Keratinocyte (primary cell): ENCODE measurements at regions not wholly inside any gene's neighbourhood (a gene's known extent, or its start where the extent isn't known, plus 50 kb on each side); places are given as distances from the start of the nearest gene placed in this dataset.

Source experiments
- DNase-seq: peaks from one replicate; pipeline ENCODE4 v3.0.0-alpha.2; 2011; ENCODE audit warnings: low read depth, missing footprints, low spot score
- FAIRE-seq: peaks from 2 replicates; lab custom pipeline; 2011; peaks lifted over from hg19 to GRCh38; lab: Jason Lieb, UNC
- H2AFZ ChIP-seq: 2 replicates; pipeline ENCODE4 v1.6.0; 2012; ENCODE audit warnings: low read length, control low read depth, inconsistent platforms; ENCODE audit not compliant: control insufficient read depth
- H3K27ac ChIP-seq: 2 replicates; pipeline ENCODE4 v1.5.1; 2011; ENCODE audit warnings: low read length; ENCODE audit not compliant: control insufficient read depth, insufficient read depth
- H3K27me3 ChIP-seq: 3 replicates; pipeline ENCODE4 v1.6.0; 2011; ENCODE audit warnings: low read length; ENCODE audit not compliant: control insufficient read depth, insufficient read depth; ENCODE audit errors: extremely low read depth
- H3K36me3 ChIP-seq, 2 experiments: 2 replicates in 1 of 2; 3 replicates in 1 of 2; pipeline ENCODE4 v1.5.1; 2011; ENCODE audit warnings: low read length in 2 of 2, mild to moderate bottlenecking in 1 of 2; ENCODE audit not compliant: control insufficient read depth in 2 of 2, insufficient read depth in 2 of 2; ENCODE audit errors: extremely low read depth in 1 of 2
- H3K4me1 ChIP-seq: 3 replicates; pipeline ENCODE4 v1.5.1; 2011; ENCODE audit warnings: low read length; ENCODE audit not compliant: control insufficient read depth, insufficient read depth; ENCODE audit errors: extremely low read depth
- H3K4me2 ChIP-seq: 3 replicates; pipeline ENCODE4 v1.6.0; 2011; ENCODE audit warnings: low read depth, low read length; ENCODE audit not compliant: control insufficient read depth, insufficient read depth; ENCODE audit errors: extremely low read depth
- H3K4me3 ChIP-seq, 3 experiments: fragments of 200-600 bp in 1 of 3; sonication (generic) in 1 of 3; 2 replicates in 2 of 3; 3 replicates in 1 of 3; pipeline ENCODE4 v1.5.1; 2011 to 2016; ENCODE audit warnings: low read length in 3 of 3, mild to moderate bottlenecking in 3 of 3, control low read depth in 2 of 3, inconsistent platforms in 1 of 3, low read depth in 1 of 3, mixed read lengths in 1 of 3, mixed run types in 1 of 3, moderate library complexity in 1 of 3; ENCODE audit not compliant: control insufficient read depth in 2 of 3, insufficient read depth in 2 of 3; ENCODE audit errors: extremely low read depth in 1 of 3
- H3K79me2 ChIP-seq: 2 replicates; pipeline ENCODE4 v1.6.0; 2012; ENCODE audit warnings: low read length; ENCODE audit not compliant: control insufficient read depth, insufficient read depth
- H3K9ac ChIP-seq: 3 replicates; pipeline ENCODE4 v1.6.0; 2011; ENCODE audit warnings: low read length; ENCODE audit not compliant: control insufficient read depth, insufficient read depth; ENCODE audit errors: extremely low read depth
- H3K9me1 ChIP-seq: 3 replicates; pipeline ENCODE4 v1.6.0; 2011; ENCODE audit warnings: low read length; ENCODE audit not compliant: control insufficient read depth, insufficient read depth; ENCODE audit errors: extremely low read depth
- H3K9me3 ChIP-seq: 2 replicates; pipeline ENCODE4 v1.5.1; 2012; ENCODE audit warnings: low read depth, low read length; ENCODE audit not compliant: control insufficient read depth
- H4K20me1 ChIP-seq: 3 replicates; pipeline ENCODE4 v1.6.0; 2011; ENCODE audit warnings: low read length; ENCODE audit not compliant: control insufficient read depth, insufficient read depth; ENCODE audit errors: extremely low read depth
- EZH2 ChIP-seq: IDR thresholded peaks from one replicate; pipeline ENCODE4 v1.6.1; 2012; ENCODE audit warnings: inconsistent platforms, mild to moderate bottlenecking, low read length, moderate library complexity
- dilution Hi-C: fragments of 300-500 bp; cut with MboI; formaldehyde crosslinking; loops from one replicate; pipeline ENCODE4 v1.7.0; 2020; ENCODE audit warnings: low sequenced_read_pairs; ENCODE audit not compliant: extremely low pct_ligation_motif_present
- TF ChIP-seq, protein P1 (sequence below), 3 experiments: IDR thresholded peaks in 1 of 3; conservative IDR thresholded peaks in 1 of 3; optimal IDR thresholded peaks in 1 of 3; 2 replicates in 2 of 3; 3 replicates in 1 of 3; pipeline versions ENCODE3 to v1.5.1; 2011; ENCODE audit warnings: low read length in 3 of 3, mild to moderate bottlenecking in 3 of 3, moderate library complexity in 2 of 3, control low read depth in 1 of 3, inconsistent platforms in 1 of 3; ENCODE audit not compliant: insufficient read depth in 2 of 3; ENCODE audit errors: extremely low read depth in 1 of 3

DNA sequence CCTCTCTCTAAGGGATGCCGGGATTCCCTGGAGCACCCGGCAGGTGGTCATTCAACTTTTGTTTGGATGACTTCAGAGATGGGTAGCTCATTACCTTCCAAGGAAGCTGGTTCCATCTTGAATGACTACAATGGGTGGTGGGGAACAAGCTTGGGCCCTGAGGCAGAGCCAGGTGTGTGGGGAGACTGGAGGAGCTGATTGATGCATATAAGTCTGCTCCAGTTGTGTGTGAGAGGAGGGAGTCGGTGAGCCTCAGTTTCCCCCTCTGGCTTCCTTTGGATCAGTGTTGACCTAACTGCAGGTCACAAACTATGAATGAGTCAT, 133.8 kb upstream of the ZBTB40 start:
- DNase-seq = no peak
- no peaks in the 10 kb centered on the region for H3K9me1 ChIP-seq
- H3K9me3 ChIP-seq = no peaks in the 10 kb centered on the region
- TF ChIP-seq EZH2 = no peak
- TF ChIP-seq, protein P1, sequence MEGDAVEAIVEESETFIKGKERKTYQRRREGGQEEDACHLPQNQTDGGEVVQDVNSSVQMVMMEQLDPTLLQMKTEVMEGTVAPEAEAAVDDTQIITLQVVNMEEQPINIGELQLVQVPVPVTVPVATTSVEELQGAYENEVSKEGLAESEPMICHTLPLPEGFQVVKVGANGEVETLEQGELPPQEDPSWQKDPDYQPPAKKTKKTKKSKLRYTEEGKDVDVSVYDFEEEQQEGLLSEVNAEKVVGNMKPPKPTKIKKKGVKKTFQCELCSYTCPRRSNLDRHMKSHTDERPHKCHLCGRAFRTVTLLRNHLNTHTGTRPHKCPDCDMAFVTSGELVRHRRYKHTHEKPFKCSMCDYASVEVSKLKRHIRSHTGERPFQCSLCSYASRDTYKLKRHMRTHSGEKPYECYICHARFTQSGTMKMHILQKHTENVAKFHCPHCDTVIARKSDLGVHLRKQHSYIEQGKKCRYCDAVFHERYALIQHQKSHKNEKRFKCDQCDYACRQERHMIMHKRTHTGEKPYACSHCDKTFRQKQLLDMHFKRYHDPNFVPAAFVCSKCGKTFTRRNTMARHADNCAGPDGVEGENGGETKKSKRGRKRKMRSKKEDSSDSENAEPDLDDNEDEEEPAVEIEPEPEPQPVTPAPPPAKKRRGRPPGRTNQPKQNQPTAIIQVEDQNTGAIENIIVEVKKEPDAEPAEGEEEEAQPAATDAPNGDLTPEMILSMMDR (optimal IDR thresholded peaks at IDR 0.05 in 1 of 3, IDR thresholded peaks at IDR 0.05 in 1 of 3, conservative IDR thresholded peaks at IDR 0.05 in 1 of 3; ENCODE audit: extremely low read depth in 1 of 3, insufficient read depth in 2 of 3, low read length in 3 of 3) = no peak
- no peaks in the 10 kb centered on the region for H4K20me1 ChIP-seq
- dilution Hi-C loops = no loop called here
- no peak overlapping the region for H3K27ac ChIP-seq
- H3K4me1 ChIP-seq = no peaks in the 10 kb centered on the region
- H3K9ac ChIP-seq = no peak overlapping the region
- H2AFZ ChIP-seq = no peak overlapping the region
- H3K4me2 ChIP-seq = no peak overlapping the region
- H3K27me3 ChIP-seq = no peaks in the 10 kb centered on the region
- no peaks in the 10 kb centered on the region for H3K79me2 ChIP-seq
- H3K4me3 ChIP-seq = no peak overlapping the region
- H3K36me3 ChIP-seq = no peaks in the 10 kb centered on the region
- FAIRE-seq = no peak

DNA sequence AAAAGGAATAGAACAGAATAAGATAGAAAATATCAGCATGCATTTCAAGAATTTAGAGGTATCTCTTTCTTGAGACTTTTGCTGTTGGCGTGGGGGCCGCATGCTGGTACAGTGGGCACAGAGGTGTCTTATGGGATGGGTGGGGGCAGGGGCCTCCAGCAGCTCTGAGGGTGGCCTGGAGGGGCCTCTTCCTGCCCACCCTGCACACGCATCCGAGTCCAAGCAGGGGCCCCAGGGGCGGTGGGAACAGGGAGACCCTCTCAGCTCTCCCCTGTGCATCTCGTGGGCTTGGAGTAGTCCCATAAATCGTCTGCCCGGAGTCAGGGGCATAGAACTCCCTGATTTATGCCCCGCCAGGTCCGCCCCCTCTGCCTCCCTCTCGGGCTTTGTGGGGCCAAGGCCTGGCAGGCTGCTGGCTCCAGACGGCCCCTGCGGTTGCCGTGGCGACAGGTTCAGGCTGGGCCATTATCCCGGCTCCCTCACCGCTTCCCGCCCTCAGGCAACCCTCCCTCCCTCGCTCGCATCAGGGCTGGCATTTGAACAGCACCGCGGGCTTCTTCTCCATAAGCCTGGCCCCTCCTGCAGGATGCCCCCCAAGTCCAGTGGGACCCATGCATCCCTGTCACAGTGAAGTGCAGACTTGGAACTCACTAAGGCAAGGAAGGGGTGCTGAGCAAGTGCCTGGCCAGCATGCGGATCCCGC, 133.2 kb upstream of the ZBTB40 start:
- no peak overlapping the region for H3K27ac ChIP-seq
- dilution Hi-C loops = no loop called here
- no peak overlapping the region for H2AFZ ChIP-seq
- TF ChIP-seq, protein P1 (optimal IDR thresholded peaks at IDR 0.05 in 1 of 3, IDR thresholded peaks at IDR 0.05 in 1 of 3, conservative IDR thresholded peaks at IDR 0.05 in 1 of 3; ENCODE audit: extremely low read depth in 1 of 3, insufficient read depth in 2 of 3, low read length in 3 of 3) = no peak
- TF ChIP-seq EZH2 = no peak
- H3K9me3 ChIP-seq = no peaks in the 10 kb centered on the region
- no peaks in the 10 kb centered on the region for H4K20me1 ChIP-seq
- no peaks in the 10 kb centered on the region for H3K79me2 ChIP-seq
- FAIRE-seq = no peak
- no peak overlapping the region for H3K4me3 ChIP-seq
- no peaks in the 10 kb centered on the region for H3K36me3 ChIP-seq
- H3K27me3 ChIP-seq = no peaks in the 10 kb centered on the region
- no peak for DNase-seq
- H3K9me1 ChIP-seq = no peaks in the 10 kb centered on the region
- H3K9ac ChIP-seq = no peak overlapping the region
- no peak overlapping the region for H3K4me2 ChIP-seq
- no peaks in the 10 kb centered on the region for H3K4me1 ChIP-seq
